OCI-LY7 (cell line): ENCODE measurements at regions not wholly inside any gene's neighbourhood (a gene's known extent, or its start where the extent isn't known, plus 50 kb on each side); places are given as distances from the start of the nearest gene placed in this dataset.

Source experiments
- BruUV-seq: library from RNA; stranded (reverse); fragments of 400-500 nt; replicated peaks from 2 replicates; lab custom pipeline; 2021; lab: Mats Ljungman, UMichigan
- CTCF ChIA-PET: fragments of 300-600 bp; sonication (Branson Sonifier 250); formaldehyde crosslinking; loops from one replicate; lab custom pipeline; 2022; ENCODE audit warnings: antibody characterized with exemption; ENCODE audit not compliant: unreplicated experiment; lab: Charles Lee
- POLR2A ChIA-PET: fragments of 300-600 bp; sonication (Branson Sonifier 250); formaldehyde crosslinking; loops from one replicate; lab custom pipeline; 2022; ENCODE audit warnings: antibody characterized with exemption; lab: Charles Lee
- DNase-seq: peaks from one replicate; pipeline ENCODE4 v3.0.0-alpha.2; 2015; ENCODE audit warnings: low spot score
- H2AFZ ChIP-seq: fragments of 200-600 bp; sonication (generic), shearing (Covaris generic); 2 replicates; pipeline ENCODE4 v1.6.1; 2014; ENCODE audit warnings: mild to moderate bottlenecking, antibody characterized with exemption, low read length, moderate library complexity
- H3K27ac ChIP-seq: fragments of 200-600 bp; sonication (generic); 2 replicates; pipeline ENCODE4 v1.5.1; 2014; ENCODE audit warnings: mixed run types, low read depth, mild to moderate bottlenecking, moderate library complexity, low read length, inconsistent platforms; ENCODE audit not compliant: poor library complexity, severe bottlenecking
- H3K36me3 ChIP-seq: fragments of 200-600 bp; sonication (generic); 2 replicates; pipeline ENCODE4 v1.6.1; 2014; ENCODE audit warnings: mild to moderate bottlenecking, antibody characterized with exemption, low read length, moderate library complexity, mixed read lengths; ENCODE audit not compliant: insufficient read depth
- H3K4me1 ChIP-seq: fragments of 200-600 bp; sonication (generic); 2 replicates; pipeline ENCODE4 v1.5.1; 2014; ENCODE audit warnings: mild to moderate bottlenecking, low read length; ENCODE audit not compliant: insufficient read depth, poor library complexity, severe bottlenecking
- H3K4me2 ChIP-seq: fragments of 200-600 bp; sonication (generic); 2 replicates; pipeline ENCODE4 v1.6.1; 2014; ENCODE audit warnings: mild to moderate bottlenecking, low read length
- H3K4me3 ChIP-seq: fragments of 200-600 bp; sonication (generic); 2 replicates; pipeline ENCODE4 v1.5.1; 2014; ENCODE audit warnings: mild to moderate bottlenecking, low read depth, low read length; ENCODE audit not compliant: poor library complexity, severe bottlenecking
- H3K79me2 ChIP-seq: fragments of 200-600 bp; sonication (generic); 2 replicates; pipeline ENCODE4 v1.6.1; 2016; ENCODE audit warnings: low read depth, mild to moderate bottlenecking, low read length, moderate library complexity, mixed read lengths; ENCODE audit not compliant: insufficient read depth
- H3K9me2 ChIP-seq: fragments of 200-600 bp; sonication (generic); 2 replicates; pipeline ENCODE4 v1.6.1; 2016; ENCODE audit warnings: mild to moderate bottlenecking, low read length, mixed read lengths; ENCODE audit not compliant: insufficient read depth
- H3K9me3 ChIP-seq: fragments of 200-600 bp; sonication (generic); 2 replicates; pipeline ENCODE4 v1.6.1; 2014; ENCODE audit warnings: mild to moderate bottlenecking, mixed run types, low read length, mixed read lengths
- H4K20me1 ChIP-seq: fragments of 200-600 bp; sonication (generic); 2 replicates; pipeline ENCODE4 v1.6.1; 2014; ENCODE audit warnings: mild to moderate bottlenecking, antibody characterized with exemption, low read length, moderate library complexity, mixed read lengths; ENCODE audit not compliant: insufficient read depth
- CTCF ChIP-seq: fragments of 200-600 bp; sonication (generic); conservative IDR thresholded peaks from 2 replicates; pipeline ENCODE4 v1.5.1; 2014; ENCODE audit warnings: mild to moderate bottlenecking, antibody characterized with exemption, low read length, moderate library complexity, mixed read lengths
- EZH2phosphoT487 ChIP-seq: fragments of 200-600 bp; sonication (generic); IDR thresholded peaks from 2 replicates; pipeline ENCODE4 v1.6.1; 2018; ENCODE audit warnings: low read depth, borderline replicate concordance, mild to moderate bottlenecking, mixed run types, antibody characterized with exemption, low read length, moderate library complexity, mixed read lengths
- intact Hi-C: fragments of 100-400 bp; cut with micrococcal nuclease; formaldehyde crosslinking; loops from one replicate; pipeline ENCODE4 v1.10.0; 2022; ENCODE audit not compliant: unreplicated experiment

GRCh38 chr21:24204641-24205040 lies 1402.6 kb downstream of the MRPL39 start:
- CTCF ChIA-PET: no interaction called here
- TF ChIP-seq CTCF (no peak), EZH2phosphoT487 (no peak)
- peaks cover 11% of the 10 kb centered on the region for H3K9me3 ChIP-seq

GRCh38 chr21:24200052-24200451 lies 1407.2 kb downstream of the MRPL39 start:
- Histone ChIP-seq H3K4me3 (no peak overlapping the region), H4K20me1 (no peaks in the 10 kb centered on the region), H3K36me3 (no peaks in the 10 kb centered on the region), H2AFZ (no peak overlapping the region), H3K79me2 (no peaks in the 10 kb centered on the region), H3K4me2 (no peak overlapping the region), H3K9me2 (no peaks in the 10 kb centered on the region), H3K4me1 (no peaks in the 10 kb centered on the region), H3K27ac (no peak overlapping the region), H3K9me3 (peaks cover 20% of the 10 kb centered on the region; the same call in 1 of the 2 replicates)
- ChIA-PET CTCF (no interaction called here), POLR2A (no interaction called here)
- DNase-seq: no peak
- intact Hi-C loops: no loop called here
- no peak for TF ChIP-seq CTCF
- no peak for TF ChIP-seq EZH2phosphoT487
- BruUV-seq: no TSS peak

More at GRCh38 chr21:24204641-24205040, 1402.6 kb downstream of the MRPL39 start:
- no peak overlapping the region for H2AFZ ChIP-seq
- H3K4me1 ChIP-seq: no peaks in the 10 kb centered on the region
- H3K36me3 ChIP-seq: no peaks in the 10 kb centered on the region
- DNase-seq: no peak
- no peak overlapping the region for H3K27ac ChIP-seq
- BruUV-seq: no TSS peak
- intact Hi-C loops: no loop called here
- no peaks in the 10 kb centered on the region for H4K20me1 ChIP-seq
- H3K4me3 ChIP-seq: no peak overlapping the region
- POLR2A ChIA-PET: no interaction called here
- no peaks in the 10 kb centered on the region for H3K79me2 ChIP-seq
- H3K9me2 ChIP-seq: no peaks in the 10 kb centered on the region
- H3K4me2 ChIP-seq: no peak overlapping the region

- Histone ChIP-seq H3K4me1 (no peaks in the 10 kb centered on the region), H3K9me3 (peaks cover 31% of the 10 kb centered on the region)
- BruUV-seq: no TSS peak
These were observed 1409.4 kb downstream of the MRPL39 start for GRCh38 chr21:24197923-24198322.

More at GRCh38 chr21:24197923-24198322, 1409.4 kb downstream of the MRPL39 start:
- Histone ChIP-seq H4K20me1 (no peaks in the 10 kb centered on the region), H3K9me2 (no peaks in the 10 kb centered on the region), H3K4me2 (no peak overlapping the region), H2AFZ (no peak overlapping the region), H3K36me3 (no peaks in the 10 kb centered on the region), H3K27ac (no peak overlapping the region), H3K4me3 (no peak overlapping the region), H3K79me2 (no peaks in the 10 kb centered on the region)
- intact Hi-C loops: no loop called here
- CTCF ChIA-PET: no interaction called here
- DNase-seq: no peak
- TF ChIP-seq EZH2phosphoT487: no peak
- TF ChIP-seq CTCF: no peak
- POLR2A ChIA-PET: no interaction called here
